SK-N-MC (cell line): ENCODE measurements at regions not wholly inside any gene's neighbourhood (a gene's known extent, or its start where the extent isn't known, plus 50 kb on each side); places are given as distances from the start of the nearest gene placed in this dataset.

Experiments
- EZH2 ChIP-seq: fragments of 200-600 bp; sonication (generic); IDR thresholded peaks from one replicate; pipeline ENCODE4 v1.6.1; 2017; ENCODE audit warnings: antibody characterized with exemption
- POLR2AphosphoS5 ChIP-seq: IDR thresholded peaks from 2 replicates; pipeline ENCODE4 v1.6.1; 2012; ENCODE audit warnings: mild to moderate bottlenecking, low read depth, low read length, borderline replicate concordance

- TF ChIP-seq POLR2AphosphoS5 (no peak), EZH2 (no peak)
These were observed 82.3 kb upstream of the TLE4 start for GRCh38 chr9:79489261-79490000.
